ENCODE measurements at regions not wholly inside any gene's neighbourhood (a gene's known extent, or its start where the extent isn't known, plus 50 kb on each side); places are given as distances from the start of the nearest gene placed in this dataset.

GRCh38 chr6:1257778-1258177 lies 54.1 kb upstream of the FOXQ1 start:
- no peak for DNase-seq

- DNase-seq, result no peak
Measured at GRCh38 chr6:1256435-1257008, 55.4 kb upstream of the FOXQ1 start.

DNA sequence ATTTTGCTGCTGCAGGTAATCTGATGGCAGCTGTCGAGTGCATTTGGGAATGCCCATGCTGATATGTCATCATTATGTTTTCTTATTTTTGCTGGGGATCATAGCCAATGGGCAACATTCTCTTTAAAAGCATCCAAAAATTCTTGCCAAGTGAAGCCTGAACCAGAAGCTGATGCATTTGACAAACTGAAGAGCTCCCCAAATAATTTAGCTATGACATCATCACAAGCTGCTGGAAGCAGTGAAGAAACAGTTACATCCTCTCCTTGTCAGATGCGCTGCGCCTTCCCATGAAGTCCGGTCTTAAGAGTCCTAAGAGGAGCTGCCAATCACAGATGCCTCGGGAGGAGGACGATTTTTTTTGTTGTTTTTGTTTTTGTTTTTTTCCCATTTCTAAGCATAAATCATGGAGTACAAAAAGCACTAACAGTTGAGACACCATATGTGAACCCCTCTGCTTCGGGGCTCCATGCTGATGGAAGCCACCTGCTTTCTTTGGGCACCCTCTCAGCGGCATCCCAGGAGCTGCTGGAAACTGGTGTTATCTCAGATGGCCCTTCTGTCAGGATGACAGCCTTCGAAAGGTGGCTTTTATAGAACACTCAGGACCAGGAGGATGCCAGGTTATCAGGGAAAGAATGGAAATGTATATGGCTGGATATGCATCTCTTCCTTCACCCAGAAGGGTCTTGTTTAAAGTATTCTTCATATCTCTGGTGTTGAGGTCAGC lies 56.1 kb upstream of the FOXQ1 start:
- DNase-seq, result no peak

DNA sequence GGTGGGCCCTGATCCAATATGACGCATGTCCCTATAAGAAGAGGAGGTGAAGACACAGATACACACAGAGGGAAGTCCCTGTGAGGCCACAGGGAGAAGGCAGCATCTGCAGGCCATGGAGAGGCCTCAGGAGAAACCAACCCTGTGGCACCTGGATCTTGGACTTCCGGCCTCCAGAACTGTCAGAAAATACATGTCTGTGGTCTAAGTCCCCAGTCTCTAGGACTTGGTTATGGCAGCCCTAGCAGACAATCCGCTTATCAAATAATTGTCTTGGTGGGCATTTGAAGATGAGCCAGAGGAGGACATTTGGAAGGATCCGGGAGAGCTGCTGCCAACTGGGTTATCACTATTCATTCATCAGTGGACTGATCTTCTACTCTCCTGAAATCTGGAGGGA lies 57.6 kb upstream of the FOXQ1 start:
- DNase-seq, result no peak

DNA sequence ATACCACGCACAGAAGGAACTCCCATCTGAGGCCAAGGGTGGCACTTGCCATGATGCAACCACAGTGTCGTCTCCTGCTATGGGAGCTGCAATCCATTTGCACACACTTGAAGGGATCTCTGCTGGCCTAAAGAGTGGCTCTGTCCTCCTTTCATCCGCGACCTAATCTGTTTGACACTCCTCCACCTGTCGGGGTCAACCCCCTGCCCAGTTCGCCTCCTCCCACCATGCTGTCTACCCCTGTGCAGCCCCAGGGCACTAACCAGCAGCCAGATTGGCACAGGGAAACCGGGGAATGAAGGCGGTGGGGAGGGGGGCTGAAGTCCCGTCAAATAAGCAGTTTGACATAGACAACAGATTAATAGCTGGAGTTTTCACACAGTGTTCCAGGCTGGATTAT lies 58.1 kb upstream of the FOXQ1 start:
- DNase-seq, result no peak

- no peak for DNase-seq
Measured at GRCh38 chr6:1251198-1252155, 60.4 kb upstream of the FOXQ1 start.

- no peak for DNase-seq
Measured at GRCh38 chr6:1250489-1251197, 61.3 kb upstream of the FOXQ1 start.

DNA sequence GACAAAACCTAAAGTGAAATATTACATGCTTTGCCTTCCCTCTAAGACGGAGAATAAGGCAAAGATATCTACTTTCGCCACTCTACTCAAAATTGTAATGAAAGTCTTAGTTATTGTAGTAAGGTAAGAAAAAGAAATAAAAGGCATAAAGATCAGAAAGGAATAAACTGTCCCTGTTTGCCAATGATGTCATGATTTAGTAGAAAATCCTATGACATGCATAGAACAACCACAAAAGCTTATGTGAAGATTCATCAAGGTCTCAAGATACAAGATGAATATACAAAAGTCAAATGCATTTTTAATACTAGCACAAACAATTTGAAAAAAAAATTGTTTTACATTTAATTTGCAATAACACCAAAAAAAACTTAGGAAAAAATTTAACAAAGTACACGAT lies 64.0 kb upstream of the FOXQ1 start:
- no peak for DNase-seq

DNA sequence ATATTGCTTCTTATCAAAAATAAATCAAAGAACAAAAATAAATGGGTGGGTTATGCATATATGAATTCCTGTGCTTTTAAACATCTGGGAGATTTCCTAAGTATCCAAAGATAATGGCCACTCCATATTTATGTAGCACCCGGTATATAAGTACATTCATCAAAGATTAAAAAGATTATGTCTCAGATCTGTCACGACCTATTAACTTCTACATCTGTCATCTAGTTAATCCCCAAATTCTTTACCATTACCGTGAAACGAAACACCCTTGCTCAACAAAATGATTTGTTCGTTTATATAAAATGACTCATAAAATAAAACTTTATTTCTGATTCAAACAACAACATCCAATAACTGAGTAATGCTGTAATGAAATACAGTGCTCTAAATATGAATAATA lies 64.8 kb upstream of the FOXQ1 start:
- DNase-seq, result no peak

GRCh38 chr6:1244941-1245340 lies 67.0 kb upstream of the FOXQ1 start:
- DNase-seq, result no peak

- no peak for DNase-seq
Measured at GRCh38 chr6:1244278-1244677, 67.6 kb upstream of the FOXQ1 start.

DNA sequence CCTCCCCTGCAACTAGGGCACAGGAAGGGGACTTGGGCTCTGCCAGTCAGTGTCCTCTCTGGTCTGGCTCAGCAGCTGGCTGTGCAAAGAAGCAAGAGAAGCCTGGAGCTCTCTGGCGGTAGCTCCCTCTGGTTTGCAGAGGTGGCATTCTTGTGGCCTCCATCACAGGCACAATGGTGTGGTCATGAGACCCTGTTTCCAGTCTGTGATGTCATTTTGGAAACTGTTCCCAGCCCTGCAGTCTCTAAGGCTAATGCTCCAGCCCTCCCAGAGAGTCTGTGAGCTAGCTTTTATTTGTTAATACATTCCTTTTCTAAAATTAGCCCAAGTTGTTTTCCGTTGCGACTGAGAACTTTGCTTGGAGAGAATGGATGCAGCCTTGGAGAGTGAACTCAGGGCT lies 69.5 kb upstream of the FOXQ1 start:
- DNase-seq, result no peak

DNA sequence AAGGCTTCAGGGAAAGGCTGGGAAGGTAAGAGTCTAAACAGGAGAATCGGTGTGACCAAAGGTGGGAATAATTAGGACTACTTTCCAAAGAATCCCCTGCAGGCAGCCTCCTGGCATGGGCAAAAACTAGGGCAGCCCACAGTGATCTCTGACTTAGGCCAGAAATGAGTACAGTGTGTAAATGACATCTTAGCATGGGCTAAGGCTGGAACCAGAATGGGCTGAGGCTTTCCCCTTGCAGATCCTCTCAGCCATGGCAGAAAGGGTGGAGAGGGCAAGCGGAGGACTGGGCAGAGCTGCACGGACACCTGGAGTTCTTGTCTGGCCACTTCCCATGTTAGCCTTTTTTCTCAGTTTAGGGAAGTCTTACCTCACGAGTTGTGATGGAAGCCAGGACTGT lies 69.9 kb upstream of the FOXQ1 start:
- DNase-seq, result no peak

- DNase-seq, result no peak
Measured at GRCh38 chr6:1240766-1241318, 71.1 kb upstream of the FOXQ1 start.

- no peak for DNase-seq
Measured at GRCh38 chr6:1239805-1240204, 72.1 kb upstream of the FOXQ1 start.

DNA sequence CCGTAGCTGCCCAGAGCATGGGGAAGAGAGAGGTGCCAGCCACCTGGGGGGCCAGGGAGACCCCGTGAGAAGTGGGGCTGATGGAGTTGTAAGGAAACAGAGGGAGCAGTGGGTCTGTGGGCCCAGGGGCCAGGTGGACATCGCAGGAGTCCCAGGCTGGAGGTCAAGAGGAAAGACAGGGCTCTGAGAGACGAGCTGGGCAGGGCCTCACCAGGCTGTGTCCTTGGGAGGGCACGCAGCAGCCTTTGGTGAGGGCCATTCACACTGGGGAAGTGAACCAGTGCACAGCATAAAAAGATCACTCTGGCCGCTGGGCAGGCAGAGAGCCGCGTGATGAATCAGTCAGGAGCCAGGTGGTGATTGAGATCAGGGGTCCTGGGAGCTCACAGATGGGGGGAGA lies 73.9 kb upstream of the FOXQ1 start:
- no peak for DNase-seq

- DNase-seq, result no peak
Measured at GRCh38 chr6:1237636-1238035, 74.3 kb upstream of the FOXQ1 start.

DNA sequence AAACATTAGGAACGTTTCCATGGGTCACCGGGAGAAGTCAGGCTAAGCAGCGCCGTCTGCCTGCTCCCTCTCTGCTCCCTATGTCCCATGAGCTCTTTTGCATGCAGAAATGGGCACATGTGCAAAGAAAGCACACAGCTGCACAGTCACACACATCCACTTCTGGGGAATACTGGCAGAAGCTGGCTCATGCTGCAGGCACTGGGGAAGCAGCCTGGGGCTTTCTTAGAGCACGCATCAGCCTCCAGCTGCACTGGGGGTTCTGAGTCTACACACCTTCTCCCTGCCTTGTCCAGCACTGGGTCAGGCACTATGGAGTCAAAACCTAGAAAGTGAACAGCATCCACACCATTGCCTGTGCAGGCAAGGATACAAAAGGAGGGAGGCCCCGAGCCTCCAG lies 76.1 kb upstream of the FOXQ1 start:
- no peak for DNase-seq

GRCh38 chr6:1233924-1234323 lies 78.0 kb upstream of the FOXQ1 start:
- no peak for DNase-seq

DNA sequence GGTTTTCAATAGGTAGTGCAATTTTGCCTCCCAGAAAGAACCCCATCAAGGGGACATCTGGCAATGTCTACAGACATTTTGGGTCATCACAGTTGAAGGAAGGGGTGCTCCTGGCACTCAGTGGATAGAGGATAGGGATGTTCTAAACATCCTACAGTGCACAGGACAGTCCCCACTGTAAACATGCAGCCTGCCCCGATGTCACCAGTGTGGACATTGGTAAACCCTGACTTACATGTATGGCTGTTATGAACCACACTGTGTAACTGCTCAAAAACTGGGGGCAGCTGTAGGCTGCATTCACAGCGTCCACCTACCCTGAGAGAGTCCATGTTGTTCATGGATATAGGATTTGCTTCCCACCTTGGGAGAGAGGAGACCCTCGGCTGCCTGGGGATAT lies 79.3 kb upstream of the FOXQ1 start:
- DNase-seq, result no peak

DNA sequence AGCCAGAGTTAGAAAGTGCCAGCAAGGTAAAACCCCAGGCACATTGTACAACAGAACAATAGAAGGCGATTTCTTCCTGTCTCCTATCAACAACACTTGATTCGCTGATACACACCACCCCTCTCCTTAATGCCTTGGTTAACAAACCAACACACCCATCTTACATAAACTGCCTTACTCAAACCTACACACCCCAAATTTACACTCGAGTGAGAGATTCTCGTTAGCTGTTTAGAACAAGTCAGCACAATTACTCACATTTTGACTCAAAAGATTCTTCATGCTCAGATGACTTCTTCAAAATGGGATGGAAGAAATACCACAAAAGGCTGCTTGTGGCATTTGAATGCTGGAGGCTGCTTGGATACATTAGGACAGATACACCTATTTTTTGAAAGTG lies 80.0 kb upstream of the FOXQ1 start:
- no peak for DNase-seq

- DNase-seq, result no peak
Measured at GRCh38 chr6:1230689-1231605, 81.0 kb upstream of the FOXQ1 start.

Data from SHP77 treated with DMSO at 0.1 percent for 48 hours (cell line).